Breast epithelium (tissue), 4 donors: ENCODE measurements at regions not wholly inside any gene's neighbourhood (a gene's known extent, or its start where the extent isn't known, plus 50 kb on each side); places are given as distances from the start of the nearest gene placed in this dataset.
"Not testable (repeated sequence)": the region's sequence is repeated elsewhere in the genome, so short reads cannot be mapped to it uniquely, and the experiment has no call there.

Source experiments
- DNase-seq, 2 donors: peaks; one replicate each; pipeline ENCODE4 v3.0.0-alpha.2; 2019; ENCODE audit warnings: low spot score in 2 of 2
- H3K27ac ChIP-seq, 2 donors: fragments of 200-600 bp; sonication (generic) in 1 of 2; one replicate each; pipeline ENCODE4 v1.5.1; 2016 to 2019; ENCODE audit warnings: mild to moderate bottlenecking in 1 of 2
- H3K27me3 ChIP-seq, 2 donors: fragments of 200-600 bp; sonication (generic) in 1 of 2; one replicate each; pipeline versions ENCODE4 v1.5.1 to v1.6.0; 2017 to 2019; ENCODE audit warnings: control low read depth in 1 of 2, mild to moderate bottlenecking in 1 of 2
- H3K36me3 ChIP-seq: fragments of 200-600 bp; one replicate; pipeline ENCODE4 v1.5.1; 2019
- H3K4me1 ChIP-seq, 2 donors: fragments of 200-600 bp; sonication (generic); one replicate each; pipeline ENCODE4 v1.5.1; 2016 to 2019; ENCODE audit warnings: control low read depth in 1 of 2
- H3K4me3 ChIP-seq, 3 donors: fragments of 200-600 bp; sonication (generic); 1 replicate in 2 of 3; 2 replicates in 1 of 3; pipeline ENCODE4 v1.5.1; 2016 to 2019; ENCODE audit warnings: mild to moderate bottlenecking in 3 of 3, moderate library complexity in 2 of 3
- H3K9me3 ChIP-seq, 2 donors: fragments of 200-600 bp; sonication (generic) in 1 of 2; one replicate each; pipeline ENCODE4 v1.5.1; 2016 to 2019; ENCODE audit warnings: control low read depth in 1 of 2
- POLR2A ChIP-seq: fragments of 450-650 bp; IDR thresholded peaks from one replicate; pipeline ENCODE4 v1.6.1; 2016; ENCODE audit warnings: antibody characterized with exemption, mild to moderate bottlenecking, moderate library complexity
- POLR2AphosphoS5 ChIP-seq, 3 donors: sonication (generic); formaldehyde crosslinking; IDR thresholded peaks; one replicate each; pipeline ENCODE4 v1.6.1; 2017; ENCODE audit warnings: antibody characterized with exemption in 3 of 3
- intact Hi-C: fragments of 100-400 bp; cut with DNase I; formaldehyde crosslinking; loops from one replicate; pipeline ENCODE4 v1.15.1; 2023; ENCODE audit warnings: low total_unique reads
- TF ChIP-seq, protein P1 (sequence below), 3 donors: fragments of 450-650 bp; IDR thresholded peaks; one replicate each; pipeline ENCODE4 v1.5.1; 2016 to 2017; ENCODE audit warnings: antibody characterized with exemption in 3 of 3, mild to moderate bottlenecking in 3 of 3, moderate library complexity in 3 of 3

DNA sequence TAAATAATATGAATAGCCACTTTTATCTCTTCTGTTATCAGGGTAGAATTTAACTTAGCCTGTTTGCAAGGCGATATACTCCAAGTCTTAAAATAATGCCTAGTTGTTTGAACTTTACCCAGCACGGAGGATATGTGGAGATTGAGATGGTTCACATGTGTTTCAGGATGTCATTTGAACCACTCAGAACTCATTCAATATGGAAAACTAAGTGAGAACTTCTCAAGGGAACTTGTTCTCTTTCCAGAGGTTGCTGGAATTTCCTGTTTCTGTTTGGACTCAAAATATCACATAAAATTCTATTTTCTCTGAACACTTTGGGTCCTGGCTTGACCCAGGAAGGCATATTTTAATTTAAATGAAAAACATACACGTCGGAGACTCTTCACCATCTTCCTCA, 139.1 kb upstream of the MYO10 start:
- no peak for DNase-seq
- intact Hi-C loops = no loop called here
- Histone ChIP-seq H3K27ac (no peak overlapping the region), H3K36me3 (no peaks in the 10 kb centered on the region), H3K4me1 (peaks cover 0 to 4% of the 10 kb centered on the region in 2 donors), H3K4me3 (no peak overlapping the region), H3K9me3 (no peaks in the 10 kb centered on the region), H3K27me3 (no peaks in the 10 kb centered on the region)
- TF ChIP-seq, protein P1, sequence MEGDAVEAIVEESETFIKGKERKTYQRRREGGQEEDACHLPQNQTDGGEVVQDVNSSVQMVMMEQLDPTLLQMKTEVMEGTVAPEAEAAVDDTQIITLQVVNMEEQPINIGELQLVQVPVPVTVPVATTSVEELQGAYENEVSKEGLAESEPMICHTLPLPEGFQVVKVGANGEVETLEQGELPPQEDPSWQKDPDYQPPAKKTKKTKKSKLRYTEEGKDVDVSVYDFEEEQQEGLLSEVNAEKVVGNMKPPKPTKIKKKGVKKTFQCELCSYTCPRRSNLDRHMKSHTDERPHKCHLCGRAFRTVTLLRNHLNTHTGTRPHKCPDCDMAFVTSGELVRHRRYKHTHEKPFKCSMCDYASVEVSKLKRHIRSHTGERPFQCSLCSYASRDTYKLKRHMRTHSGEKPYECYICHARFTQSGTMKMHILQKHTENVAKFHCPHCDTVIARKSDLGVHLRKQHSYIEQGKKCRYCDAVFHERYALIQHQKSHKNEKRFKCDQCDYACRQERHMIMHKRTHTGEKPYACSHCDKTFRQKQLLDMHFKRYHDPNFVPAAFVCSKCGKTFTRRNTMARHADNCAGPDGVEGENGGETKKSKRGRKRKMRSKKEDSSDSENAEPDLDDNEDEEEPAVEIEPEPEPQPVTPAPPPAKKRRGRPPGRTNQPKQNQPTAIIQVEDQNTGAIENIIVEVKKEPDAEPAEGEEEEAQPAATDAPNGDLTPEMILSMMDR (IDR thresholded peaks at IDR 0.05) = no peak
- TF ChIP-seq POLR2AphosphoS5 (IDR thresholded peaks at IDR 0.05) (no peak), POLR2A (no peak)

- Histone ChIP-seq H3K27ac (no peak overlapping the region), H3K4me1 (peaks cover 0 to 4% of the 10 kb centered on the region in 2 donors), H3K4me3 (no peak overlapping the region), H3K27me3 (no peaks in the 10 kb centered on the region), H3K36me3 (no peaks in the 10 kb centered on the region), H3K9me3 (no peaks in the 10 kb centered on the region)
- DNase-seq = no peak
- TF ChIP-seq POLR2A (no peak), POLR2AphosphoS5 (IDR thresholded peaks at IDR 0.05) (no peak)
- intact Hi-C loops = no loop called here
Observed at GRCh38 chr5:17076272-17076671, 140.2 kb upstream of the MYO10 start.

DNA sequence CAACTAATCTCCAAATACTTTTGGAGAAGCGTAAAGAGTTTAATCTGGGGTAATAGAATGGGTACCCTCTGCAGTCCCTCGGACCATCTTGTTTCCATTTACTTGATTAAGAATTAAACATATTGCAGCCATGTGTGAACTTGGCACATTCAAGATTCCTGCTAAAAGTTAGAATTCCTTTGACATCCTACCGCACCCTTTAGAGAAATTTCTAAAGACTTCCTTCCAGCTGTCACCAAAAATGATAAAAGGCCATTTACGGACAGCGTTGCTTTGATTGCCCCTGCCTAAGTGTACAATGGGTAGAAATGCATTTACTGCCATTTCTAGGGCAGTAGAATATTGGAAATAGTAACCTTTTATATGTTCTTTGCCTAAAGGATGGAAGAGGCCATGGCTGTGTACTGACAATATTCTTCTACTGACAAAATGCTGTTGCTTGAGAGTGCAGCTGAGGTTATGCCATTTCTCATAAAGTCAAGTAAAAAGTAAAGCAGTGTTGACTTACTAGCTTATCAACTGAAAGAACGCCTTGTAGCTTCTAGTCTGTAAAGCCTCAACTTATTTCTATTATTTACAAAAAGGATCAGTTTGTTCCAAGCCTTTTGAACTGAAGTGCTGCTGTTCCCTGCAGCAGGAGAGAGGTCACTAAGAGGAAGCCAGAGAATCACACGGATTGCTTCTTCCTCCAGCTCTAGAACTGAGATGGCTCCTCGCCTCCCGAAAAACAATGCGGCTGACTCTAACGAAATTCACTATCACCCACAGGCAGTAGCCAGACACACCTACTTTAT, 139.8 kb upstream of the BASP1 start:
- Histone ChIP-seq H3K36me3 (no peaks in the 10 kb centered on the region), H3K4me1 (peaks cover 0 to 4% of the 10 kb centered on the region in 2 donors), H3K27me3 (no peaks in the 10 kb centered on the region), H3K9me3 (no peaks in the 10 kb centered on the region), H3K4me3 (no peak overlapping the region), H3K27ac (peak overlapping the region in 1 of 2 donors; percentile 17)
- intact Hi-C loops = no loop called here
- DNase-seq = no peak
- TF ChIP-seq POLR2AphosphoS5 (IDR thresholded peaks at IDR 0.05) = no peak
- TF ChIP-seq, protein P1 (IDR thresholded peaks at IDR 0.05) = no peak
- no peak for TF ChIP-seq POLR2A

- no peak overlapping the region for H3K27ac ChIP-seq
- no peaks in the 10 kb centered on the region for H3K27me3 ChIP-seq
- peak overlapping the region in 1 of 3 donors; percentile 6 for H3K4me3 ChIP-seq
- H3K4me1 ChIP-seq = peaks cover 0 to 4% of the 10 kb centered on the region in 2 donors
- no peaks in the 10 kb centered on the region for H3K9me3 ChIP-seq
- intact Hi-C loops = no loop called here
- no peak for TF ChIP-seq POLR2A
- H3K36me3 ChIP-seq = no peaks in the 10 kb centered on the region
- no peak for DNase-seq
Observed at GRCh38 chr5:17079562-17079961, 137.9 kb upstream of the BASP1 start.

- intact Hi-C loops = no loop called here
- H3K27me3 ChIP-seq = no peaks in the 10 kb centered on the region
- DNase-seq = no peak
- no peak overlapping the region for H3K27ac ChIP-seq
- H3K4me1 ChIP-seq = peaks cover 0 to 4% of the 10 kb centered on the region in 2 donors
- no peaks in the 10 kb centered on the region for H3K9me3 ChIP-seq
- H3K36me3 ChIP-seq = no peaks in the 10 kb centered on the region
- H3K4me3 ChIP-seq = no peak overlapping the region
- TF ChIP-seq POLR2AphosphoS5 (IDR thresholded peaks at IDR 0.05) (no peak), POLR2A (no peak)
- TF ChIP-seq, protein P1 (IDR thresholded peaks at IDR 0.05) = no peak
Observed at GRCh38 chr5:17080361-17080760, 137.1 kb upstream of the BASP1 start.

DNA sequence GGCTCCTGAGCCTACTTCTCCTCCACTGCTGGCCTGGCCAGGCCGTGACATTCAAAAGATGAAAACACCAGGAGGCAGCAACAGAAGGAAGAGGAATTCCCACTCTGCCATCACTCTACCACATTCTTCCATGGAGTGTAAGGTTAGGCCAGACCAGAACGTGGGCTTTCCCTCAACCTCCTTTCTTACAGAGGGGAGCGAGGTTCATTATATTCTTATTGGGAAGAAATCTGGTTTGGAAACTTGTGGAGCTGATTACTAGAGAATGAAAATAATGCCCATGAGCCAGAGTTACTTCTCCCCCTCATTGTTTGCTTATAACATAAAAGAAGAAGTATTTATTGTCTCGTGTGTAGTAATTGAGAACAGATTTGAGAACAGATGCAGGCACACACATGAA, 136.3 kb upstream of the BASP1 start:
- TF ChIP-seq POLR2AphosphoS5 (IDR thresholded peaks at IDR 0.05) (no peak), POLR2A (no peak)
- TF ChIP-seq, protein P1 (IDR thresholded peaks at IDR 0.05) = no peak
- no peaks in the 10 kb centered on the region for H3K36me3 ChIP-seq
- H3K9me3 ChIP-seq = no peaks in the 10 kb centered on the region
- no peak overlapping the region for H3K4me3 ChIP-seq
- no peak for DNase-seq
- H3K27ac ChIP-seq = no peak overlapping the region
- intact Hi-C loops = no loop called here
- no peaks in the 10 kb centered on the region for H3K27me3 ChIP-seq
- H3K4me1 ChIP-seq = peaks cover 0 to 4% of the 10 kb centered on the region in 2 donors

- H3K4me1 ChIP-seq, intact Hi-C loops, DNase-seq, H3K4me3 ChIP-seq, H3K27me3 ChIP-seq, H3K36me3 ChIP-seq, H3K27ac ChIP-seq, H3K9me3 ChIP-seq: not testable (repeated sequence)
Observed at GRCh38 chr5:17083276-17083675, 134.2 kb upstream of the BASP1 start.
